ENCODE measurements at regions not wholly inside any gene's neighbourhood (a gene's known extent, or its start where the extent isn't known, plus 50 kb on each side); places are given as distances from the start of the nearest gene placed in this dataset.

GRCh38 chr1:14182856-14183255, 415.6 kb upstream of the KAZN start:
- no peak for DNase-seq (ENCODE audit: low read depth in 1 of 2, low spot score in 1 of 2)

DNA sequence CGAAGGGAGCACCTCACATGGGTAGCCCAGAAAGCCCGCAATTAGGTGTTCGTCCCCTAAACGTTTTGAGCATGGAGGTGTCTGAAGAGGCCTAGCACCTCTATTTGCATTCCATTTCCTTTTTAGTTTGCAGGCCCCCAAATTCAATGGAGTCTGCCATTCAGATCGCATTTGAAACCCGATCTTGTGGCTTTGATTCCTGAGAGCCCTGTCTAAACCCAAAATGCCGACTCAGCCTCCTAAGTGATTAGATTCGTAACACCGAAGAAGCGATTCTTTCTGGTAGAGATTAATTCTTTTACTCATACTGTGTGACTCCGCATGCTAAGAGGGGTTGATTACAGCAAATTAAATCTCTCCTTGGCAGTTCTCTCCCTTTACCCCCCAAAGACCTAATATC, 415.2 kb upstream of the KAZN start:
- no peak for DNase-seq (ENCODE audit: low read depth in 1 of 2, low spot score in 1 of 2)

- no peak for DNase-seq (ENCODE audit: low read depth in 1 of 2, low spot score in 1 of 2)
Measured at GRCh38 chr1:14184454-14184853, 414.0 kb upstream of the KAZN start.

DNA sequence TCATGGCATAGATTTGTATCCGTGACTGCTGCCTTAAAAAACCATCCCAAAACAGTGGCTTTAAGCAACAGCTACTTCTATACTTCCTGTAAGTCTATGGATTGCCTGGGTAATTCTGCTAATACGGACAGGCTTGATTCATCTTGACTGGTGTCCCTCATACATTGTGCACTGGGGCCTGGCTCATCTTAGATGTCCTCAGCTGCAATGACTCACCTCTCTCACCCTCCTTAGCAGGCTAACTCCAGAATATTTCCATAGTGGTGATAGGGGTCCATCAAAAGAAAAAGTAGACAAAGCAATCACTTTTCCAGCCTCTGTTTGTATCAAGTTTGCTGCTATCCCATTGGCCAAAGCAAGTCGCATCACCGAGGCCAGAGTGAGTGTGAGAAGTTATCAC, 409.1 kb upstream of the KAZN start:
- DNase-seq (ENCODE audit: low read depth in 1 of 2, low spot score in 1 of 2) = no peak

DNA sequence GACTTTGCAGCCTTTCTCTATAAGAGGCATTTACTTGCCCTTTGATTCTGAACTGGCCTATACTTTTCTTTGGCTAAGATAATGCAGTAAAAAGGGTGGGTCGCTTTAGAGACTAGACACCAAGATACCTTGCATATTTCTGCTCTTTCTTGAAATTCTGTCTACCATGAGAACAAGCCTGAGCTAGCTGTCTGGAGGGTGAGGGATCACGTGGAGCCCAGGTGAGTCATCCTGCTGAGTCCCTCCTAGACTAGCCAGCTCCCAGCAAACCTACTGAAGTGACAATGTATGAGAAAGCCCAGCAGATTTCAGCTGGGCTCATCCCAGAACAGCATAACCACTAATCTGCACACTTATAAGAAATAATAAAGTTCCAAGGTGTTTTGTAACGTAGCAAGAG, 408.0 kb upstream of the KAZN start:
- no peak for DNase-seq (ENCODE audit: low read depth in 1 of 2, low spot score in 1 of 2)

- DNase-seq (ENCODE audit: low read depth in 1 of 2, low spot score in 1 of 2) = no peak
Measured at GRCh38 chr1:14194511-14194910, 404.0 kb upstream of the KAZN start.

- DNase-seq (ENCODE audit: low read depth in 1 of 2, low spot score in 1 of 2) = no peak
Measured at GRCh38 chr1:14205066-14205465, 393.4 kb upstream of the KAZN start.

GRCh38 chr1:14215151-14215550, 383.3 kb upstream of the KAZN start:
- no peak for DNase-seq (ENCODE audit: low read depth in 1 of 2, low spot score in 1 of 2)

DNA sequence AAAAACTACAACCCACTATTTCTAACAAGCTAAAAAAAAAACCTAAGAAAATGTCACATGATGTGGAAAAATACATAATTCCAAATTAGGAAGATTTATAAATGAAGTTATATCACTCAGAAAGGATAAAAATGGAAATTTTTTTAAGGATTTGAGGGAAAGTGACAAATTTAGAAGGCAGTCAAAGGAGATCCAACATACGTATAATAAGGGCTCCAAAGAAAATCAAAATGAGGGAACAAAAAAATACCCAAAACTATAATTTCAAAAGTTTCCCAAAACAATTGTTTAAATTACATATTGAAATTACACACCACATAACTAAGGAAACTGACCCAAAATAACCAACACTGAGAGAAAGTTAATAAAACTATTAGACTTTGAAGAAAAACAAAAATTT, 381.1 kb upstream of the KAZN start:
- DNase-seq (ENCODE audit: low read depth in 1 of 2, low spot score in 1 of 2) = no peak

DNA sequence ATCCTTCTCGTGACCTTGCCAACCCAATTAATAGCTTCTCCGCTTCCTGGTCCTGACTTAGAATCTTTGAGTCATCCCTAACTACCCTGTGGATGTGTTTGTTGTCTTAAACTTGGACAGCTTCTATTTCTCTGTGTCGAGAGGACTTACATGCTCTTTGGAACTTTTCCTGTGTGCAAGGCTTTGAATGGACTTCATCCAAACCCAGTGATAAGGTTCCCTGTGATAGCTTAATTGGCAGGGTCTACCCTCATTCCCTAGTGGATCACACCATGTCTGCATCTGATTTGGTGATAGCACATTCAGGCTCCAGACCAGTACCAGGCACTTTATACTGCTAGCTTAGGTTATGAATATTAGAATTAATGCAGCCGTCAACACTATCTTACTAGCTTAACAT, 378.2 kb upstream of the KAZN start:
- DNase-seq (ENCODE audit: low read depth in 1 of 2, low spot score in 1 of 2) = no peak

DNA sequence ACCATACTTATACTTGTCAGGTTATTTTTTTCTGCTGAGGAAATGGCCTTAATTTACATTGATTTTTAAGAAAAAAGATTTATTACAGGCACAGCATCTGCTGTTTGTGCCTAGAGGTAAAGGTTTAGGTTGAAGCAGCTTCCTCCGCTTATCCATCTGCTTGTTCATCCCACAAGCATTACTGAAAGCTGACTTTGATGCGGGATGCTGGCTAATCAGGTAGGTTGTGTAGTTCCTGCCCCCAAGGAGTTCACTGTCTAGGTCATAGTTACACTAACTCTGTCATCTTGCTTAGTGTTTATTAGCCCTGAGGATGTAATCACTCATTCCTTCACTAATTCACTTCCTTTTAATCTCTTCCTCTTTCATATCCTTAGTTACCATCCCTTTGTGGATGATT, 377.7 kb upstream of the KAZN start:
- DNase-seq (ENCODE audit: low read depth in 1 of 2, low spot score in 1 of 2) = no peak

DNA sequence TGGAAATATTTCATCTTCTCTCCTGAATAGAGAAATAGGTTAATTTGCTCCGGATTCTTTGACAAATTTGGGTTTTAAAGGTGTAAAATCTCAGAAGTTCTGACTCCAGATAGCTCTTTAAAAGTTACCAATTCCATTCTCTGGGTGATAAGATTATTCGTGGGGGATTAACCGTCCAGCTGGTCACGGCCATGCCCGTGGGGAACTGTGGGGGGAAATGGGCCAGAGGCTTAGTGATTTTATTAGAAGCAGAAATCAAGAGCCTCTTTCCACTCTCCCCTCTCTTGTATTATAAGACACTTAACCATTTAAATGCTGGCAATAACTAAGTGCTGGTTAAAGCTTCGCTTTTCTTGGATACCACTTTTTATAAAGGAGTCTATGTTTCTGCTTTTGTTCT, 376.4 kb upstream of the KAZN start:
- no peak for DNase-seq (ENCODE audit: low read depth in 1 of 2, low spot score in 1 of 2)

DNA sequence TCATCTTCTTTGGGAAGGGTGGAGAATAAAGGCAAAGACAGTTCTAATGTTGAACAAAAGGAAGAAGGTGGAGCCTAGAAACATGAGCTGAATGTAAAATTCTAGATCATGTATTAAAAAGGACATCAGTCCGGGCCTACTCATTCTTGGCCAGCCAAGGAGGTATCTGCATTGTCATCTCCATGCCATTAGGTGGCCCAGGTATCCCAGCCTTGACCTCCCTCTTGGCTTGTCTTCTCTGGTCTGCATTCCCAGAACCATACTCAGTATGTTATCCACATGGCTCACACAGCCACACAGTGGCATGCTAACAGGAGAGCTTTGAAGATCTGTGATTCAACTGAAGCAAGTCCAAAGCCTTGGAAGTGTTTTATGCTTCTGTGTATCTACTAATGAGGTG, 369.8 kb upstream of the KAZN start:
- DNase-seq (ENCODE audit: low read depth in 1 of 2, low spot score in 1 of 2) = no peak

DNA sequence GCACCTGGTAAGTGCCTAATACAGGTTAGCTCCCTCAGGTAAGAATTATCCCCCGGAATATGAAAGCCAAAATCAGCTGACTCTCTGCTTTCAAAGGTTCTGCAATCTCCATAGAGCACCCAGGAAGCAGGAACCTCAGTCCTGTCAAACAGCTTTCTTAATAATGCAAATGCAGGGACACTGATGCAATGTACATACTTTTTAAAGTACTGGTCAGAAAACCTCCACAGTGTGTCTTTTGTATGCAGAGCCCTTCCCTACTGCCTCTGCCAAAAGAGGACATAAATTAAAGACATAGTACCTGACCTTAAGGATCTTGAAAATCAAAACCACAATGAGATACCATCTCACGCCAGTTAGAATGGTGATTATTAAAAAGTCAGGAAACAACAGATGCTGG, 365.0 kb upstream of the KAZN start:
- DNase-seq (ENCODE audit: low read depth in 1 of 2, low spot score in 1 of 2) = no peak

DNA sequence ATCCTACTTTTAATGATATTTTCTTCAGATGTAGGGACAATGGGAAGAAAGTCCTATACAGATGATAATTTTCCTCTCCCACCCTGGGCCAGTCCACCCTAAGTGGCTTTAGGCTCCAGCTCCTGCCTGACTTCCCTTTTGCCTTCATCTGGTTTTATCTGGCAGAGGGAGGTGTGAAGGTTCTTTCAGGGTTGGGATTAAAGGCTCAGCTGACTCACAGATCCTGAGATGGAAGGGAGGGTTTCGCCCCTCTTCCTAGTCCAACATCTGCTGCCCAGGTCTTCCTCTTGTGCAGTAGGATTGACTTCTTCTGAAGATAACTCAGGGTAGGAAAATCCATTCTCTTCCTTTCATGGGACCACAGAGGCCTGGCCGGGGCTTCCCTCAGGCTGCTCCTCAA, 362.4 kb upstream of the KAZN start:
- DNase-seq (ENCODE audit: low read depth in 1 of 2, low spot score in 1 of 2) = no peak

DNA sequence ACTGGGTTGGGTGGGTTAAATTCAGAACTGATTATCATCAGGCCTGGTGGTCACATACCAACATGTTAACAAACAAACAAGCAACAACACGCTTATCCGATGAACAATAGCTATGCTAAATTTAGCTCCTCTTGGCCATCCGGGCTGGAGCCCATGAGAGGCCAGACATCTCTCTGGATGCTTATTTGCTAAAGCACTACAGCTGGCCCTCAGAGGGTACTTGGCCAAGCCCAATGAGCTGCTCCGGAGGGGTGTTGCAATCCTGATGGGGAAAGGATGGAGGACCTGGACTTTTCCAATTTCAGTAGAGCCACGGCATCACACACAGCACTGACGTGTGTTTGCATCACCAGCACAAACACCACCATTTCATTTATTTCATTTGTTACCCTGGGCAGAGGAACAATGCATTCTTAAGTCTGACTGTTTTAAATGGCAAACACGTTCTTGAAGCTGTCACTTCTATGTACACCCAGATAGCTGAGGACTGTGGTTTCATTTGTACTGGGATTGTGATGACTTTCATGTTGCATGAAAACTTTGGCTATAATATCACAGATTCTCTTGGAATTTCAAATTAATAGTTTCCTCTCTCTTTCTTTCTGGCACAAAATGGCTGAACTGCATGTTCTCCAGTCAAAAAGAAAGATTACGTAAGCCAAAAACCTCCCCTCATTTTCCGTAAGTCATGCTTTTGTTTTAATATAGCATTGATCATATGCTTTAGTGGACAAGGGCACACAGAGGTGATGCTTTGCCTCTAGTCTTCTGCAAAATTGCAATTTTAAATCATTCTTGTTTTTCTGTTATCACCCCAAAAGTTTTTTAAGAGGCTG, 359.8 kb upstream of the KAZN start:
- DNase-seq (ENCODE audit: low read depth in 1 of 2, low spot score in 1 of 2) = no peak

GRCh38 chr1:14240265-14240664, 358.2 kb upstream of the KAZN start:
- no peak for DNase-seq (ENCODE audit: low read depth in 1 of 2, low spot score in 1 of 2)

DNA sequence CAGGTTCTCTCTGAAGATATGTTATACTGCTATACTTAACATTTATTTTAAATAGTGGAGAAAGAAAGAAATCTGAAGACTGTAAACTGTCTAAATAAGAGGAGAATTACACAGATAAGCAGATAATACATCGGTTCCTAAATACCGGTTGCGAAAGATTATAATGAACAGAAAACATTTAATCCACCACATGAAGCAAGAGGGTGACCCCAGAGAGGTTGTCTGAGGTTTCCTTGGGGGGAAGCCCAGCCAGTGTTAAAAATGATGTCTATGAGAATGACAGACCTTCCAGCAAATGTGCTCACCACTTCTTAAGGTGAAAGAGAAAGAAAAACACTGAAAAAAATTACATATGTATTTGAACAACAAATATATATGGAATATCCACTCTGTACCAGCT, 356.4 kb upstream of the KAZN start:
- no peak for DNase-seq (ENCODE audit: low read depth in 1 of 2, low spot score in 1 of 2)

GRCh38 chr1:14242870-14243269, 355.6 kb upstream of the KAZN start:
- no peak for DNase-seq (ENCODE audit: low read depth in 1 of 2, low spot score in 1 of 2)

DNA sequence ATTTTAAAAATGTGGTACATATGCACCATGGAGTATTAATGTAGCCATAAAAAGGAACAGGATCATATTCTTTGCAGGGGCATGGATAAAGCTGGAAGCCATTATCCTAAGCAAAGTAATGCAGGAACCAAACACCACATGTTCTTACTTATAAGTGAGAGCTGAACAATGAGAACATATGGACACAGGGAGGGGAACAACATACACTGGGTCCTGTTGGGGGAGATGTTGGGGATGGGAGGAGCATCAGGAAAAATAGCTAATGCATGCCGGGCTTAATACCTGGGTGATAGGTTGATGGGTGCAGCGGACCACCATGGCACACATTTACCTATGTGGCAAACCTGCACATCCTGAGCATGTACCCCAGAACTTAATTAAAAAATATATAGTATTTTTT, 352.5 kb upstream of the KAZN start:
- no peak for DNase-seq (ENCODE audit: low read depth in 1 of 2, low spot score in 1 of 2)

DNA sequence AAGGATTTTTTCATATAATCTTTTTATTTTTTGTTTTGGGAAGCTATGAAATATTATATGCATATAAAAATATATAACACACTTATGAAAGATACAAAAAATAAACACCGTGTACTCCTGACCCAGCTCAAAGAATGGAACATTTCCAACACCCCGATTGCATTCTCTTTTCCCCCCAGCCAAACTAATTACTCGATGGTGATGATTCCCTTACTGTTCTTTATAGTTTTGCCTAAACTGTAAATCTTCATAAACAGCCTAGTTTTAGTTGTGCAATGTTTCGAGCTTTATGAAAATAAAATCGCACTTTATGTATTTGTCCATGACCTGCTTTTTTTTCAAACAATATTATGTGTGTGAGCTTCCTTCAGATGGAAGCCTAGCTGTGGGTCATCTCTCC, 352.0 kb upstream of the KAZN start:
- no peak for DNase-seq (ENCODE audit: low read depth in 1 of 2, low spot score in 1 of 2)

- DNase-seq (ENCODE audit: low read depth in 1 of 2, low spot score in 1 of 2) = no peak
Measured at GRCh38 chr1:14247666-14248065, 350.8 kb upstream of the KAZN start.

DNA sequence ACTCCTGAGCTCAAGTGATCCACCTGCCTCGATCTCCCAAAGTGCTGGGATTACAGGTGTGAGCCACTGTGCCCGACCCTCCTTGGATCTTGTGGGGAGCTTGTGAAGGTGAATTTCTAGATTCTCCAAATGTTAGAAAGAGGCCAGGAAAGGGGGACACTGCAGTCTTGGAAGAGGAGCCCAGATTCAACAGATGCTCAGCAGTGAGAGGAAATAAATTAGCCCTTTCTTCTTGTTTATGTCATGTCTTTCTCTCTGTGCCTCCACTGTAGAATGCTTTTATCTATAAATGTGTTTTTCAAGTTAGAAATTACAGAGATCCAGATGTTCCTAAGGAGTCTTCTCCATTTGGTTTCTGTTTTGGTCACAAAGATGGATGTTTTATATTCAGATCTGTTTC, 346.6 kb upstream of the KAZN start:
- DNase-seq (ENCODE audit: low read depth in 1 of 2, low spot score in 1 of 2) = no peak

- no peak for DNase-seq (ENCODE audit: low read depth in 1 of 2, low spot score in 1 of 2)
Measured at GRCh38 chr1:14253676-14254075, 344.8 kb upstream of the KAZN start.

Data from activated T-helper 1 cell treated with anti-CD3 and anti-CD28 coated beads, Interleukin-2, amount 50 U/mL, for 16 hours (primary cell).